ENCODE measurements at regions not wholly inside any gene's neighbourhood (a gene's known extent, or its start where the extent isn't known, plus 50 kb on each side); places are given as distances from the start of the nearest gene placed in this dataset.

- no peak for DNase-seq
Observed at GRCh38 chr20:48564982-48565539, 262.7 kb downstream of the PREX1 start.

DNA sequence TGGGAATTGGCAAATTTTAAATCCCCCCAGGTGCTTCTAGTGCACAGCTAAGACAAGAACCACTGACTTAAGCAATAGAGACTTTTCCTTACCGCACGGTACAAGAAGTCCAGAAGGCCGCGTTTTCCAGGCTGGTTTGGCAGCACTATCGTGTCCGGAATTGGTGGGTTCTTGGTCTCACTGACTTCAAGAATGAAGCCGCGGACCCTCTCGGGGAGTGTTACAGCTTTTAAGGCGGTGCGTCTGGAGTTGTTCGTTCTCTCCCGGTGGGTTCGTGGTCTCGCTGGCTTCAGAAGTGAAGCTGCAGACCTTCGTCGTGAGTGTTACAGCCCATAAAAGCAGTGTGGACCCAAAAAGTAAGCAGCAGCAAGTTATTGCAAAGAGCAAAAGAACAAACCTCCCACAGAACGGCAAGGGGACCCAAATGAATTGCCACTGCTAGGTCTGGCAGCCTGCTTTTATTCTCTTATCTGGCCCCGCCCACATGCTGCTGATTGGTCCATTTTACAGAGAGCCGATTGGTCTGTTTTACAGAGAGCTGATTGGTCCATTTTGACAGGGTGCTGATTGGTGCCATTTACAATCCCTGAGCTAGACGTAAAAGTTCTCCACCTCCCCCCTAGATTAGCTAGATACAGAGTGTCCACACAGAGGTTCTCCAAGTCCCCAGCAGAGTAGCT is 264.5 kb downstream of the PREX1 start:
- DNase-seq (no peak), ATAC-seq (no peak)
- no peaks in the 10 kb centered on the region for H3K27me3 ChIP-seq
- no peaks in the 10 kb centered on the region for H3K9me3 ChIP-seq
- WGBS, 2 donors, result 81 to 85% methylated on average over 21 of the region's 21 CpGs
- no peaks in the 10 kb centered on the region for H3K36me3 ChIP-seq (replicated peaks in 1 of 2; ENCODE audit: insufficient read depth in 1 of 2, low read depth in 2 of 2)
- H3K4me1 ChIP-seq, result no peaks in the 10 kb centered on the region
- no peak overlapping the region for H3K27ac ChIP-seq
- no peak overlapping the region for H3K4me3 ChIP-seq
- intact Hi-C loops (cut with DNase I), result no loop called here
- TF ChIP-seq, protein P1, sequence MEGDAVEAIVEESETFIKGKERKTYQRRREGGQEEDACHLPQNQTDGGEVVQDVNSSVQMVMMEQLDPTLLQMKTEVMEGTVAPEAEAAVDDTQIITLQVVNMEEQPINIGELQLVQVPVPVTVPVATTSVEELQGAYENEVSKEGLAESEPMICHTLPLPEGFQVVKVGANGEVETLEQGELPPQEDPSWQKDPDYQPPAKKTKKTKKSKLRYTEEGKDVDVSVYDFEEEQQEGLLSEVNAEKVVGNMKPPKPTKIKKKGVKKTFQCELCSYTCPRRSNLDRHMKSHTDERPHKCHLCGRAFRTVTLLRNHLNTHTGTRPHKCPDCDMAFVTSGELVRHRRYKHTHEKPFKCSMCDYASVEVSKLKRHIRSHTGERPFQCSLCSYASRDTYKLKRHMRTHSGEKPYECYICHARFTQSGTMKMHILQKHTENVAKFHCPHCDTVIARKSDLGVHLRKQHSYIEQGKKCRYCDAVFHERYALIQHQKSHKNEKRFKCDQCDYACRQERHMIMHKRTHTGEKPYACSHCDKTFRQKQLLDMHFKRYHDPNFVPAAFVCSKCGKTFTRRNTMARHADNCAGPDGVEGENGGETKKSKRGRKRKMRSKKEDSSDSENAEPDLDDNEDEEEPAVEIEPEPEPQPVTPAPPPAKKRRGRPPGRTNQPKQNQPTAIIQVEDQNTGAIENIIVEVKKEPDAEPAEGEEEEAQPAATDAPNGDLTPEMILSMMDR (IDR thresholded peaks at IDR 0.05), result no peak
- no peak for TF ChIP-seq POLR2A (IDR thresholded peaks at IDR 0.05)

More at GRCh38 chr20:48564982-48565539, 262.7 kb downstream of the PREX1 start:
- ATAC-seq, result no peak
- WGBS, 2 donors, result 32 to 45% methylated on average over 8 of the region's 8 CpGs
- Histone ChIP-seq H3K9me3 (no peaks in the 10 kb centered on the region), H3K27me3 (no peaks in the 10 kb centered on the region), H3K4me3 (no peak overlapping the region), H3K4me1 (no peaks in the 10 kb centered on the region), H3K27ac (no peak overlapping the region), H3K36me3 (replicated peaks in 1 of 2; ENCODE audit: insufficient read depth in 1 of 2, low read depth in 2 of 2) (no peaks in the 10 kb centered on the region)
- TF ChIP-seq, protein P1 (IDR thresholded peaks at IDR 0.05), result no peak
- no peak for TF ChIP-seq POLR2A (IDR thresholded peaks at IDR 0.05)
- intact Hi-C loops (cut with DNase I), result no loop called here

GRCh38 chr20:48562586-48563116 is 265.1 kb downstream of the PREX1 start:
- TF ChIP-seq, protein P1 (IDR thresholded peaks at IDR 0.05), result no peak
- no peak for TF ChIP-seq POLR2A (IDR thresholded peaks at IDR 0.05)
- no peaks in the 10 kb centered on the region for H3K9me3 ChIP-seq
- WGBS, 2 donors, result 48 to 51% methylated on average over 5 of the region's 5 CpGs
- no peaks in the 10 kb centered on the region for H3K4me1 ChIP-seq
- H3K36me3 ChIP-seq (replicated peaks in 1 of 2; ENCODE audit: insufficient read depth in 1 of 2, low read depth in 2 of 2), result no peaks in the 10 kb centered on the region
- ATAC-seq, result no peak
- no peak for DNase-seq
- no peak overlapping the region for H3K27ac ChIP-seq
- no peak overlapping the region for H3K4me3 ChIP-seq
- no peaks in the 10 kb centered on the region for H3K27me3 ChIP-seq
- intact Hi-C loops (cut with DNase I), result no loop called here

DNA sequence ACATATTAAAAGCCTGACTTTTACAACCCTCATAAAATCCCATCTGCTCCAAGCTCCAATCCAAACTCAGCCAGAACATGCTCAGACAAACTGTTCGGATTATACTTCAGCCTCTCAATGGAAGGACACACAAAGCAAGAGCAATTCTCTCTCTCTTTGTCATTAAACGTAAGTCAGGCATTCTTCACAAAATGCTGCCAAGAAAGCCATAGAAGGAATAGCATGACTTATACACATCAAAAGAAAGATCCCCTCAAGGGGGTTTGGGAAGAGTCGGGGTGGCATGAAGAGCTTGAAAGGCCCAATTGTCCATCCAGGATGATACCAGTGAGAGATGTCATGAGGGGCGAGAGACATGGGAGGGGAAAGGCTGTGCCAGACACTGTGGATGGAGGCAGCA is 268.9 kb downstream of the PREX1 start:
- no peaks in the 10 kb centered on the region for H3K36me3 ChIP-seq (replicated peaks in 1 of 2; ENCODE audit: insufficient read depth in 1 of 2, low read depth in 2 of 2)
- DNase-seq (no peak), ATAC-seq (no peak)
- intact Hi-C loops (cut with DNase I), result no loop called here
- H3K4me3 ChIP-seq, result no peak overlapping the region
- no peaks in the 10 kb centered on the region for H3K4me1 ChIP-seq
- 72 to 74% methylated on average over 4 of the region's 4 CpGs for WGBS, 2 donors
- no peaks in the 10 kb centered on the region for H3K27me3 ChIP-seq
- TF ChIP-seq, protein P1 (IDR thresholded peaks at IDR 0.05), result no peak
- no peak for TF ChIP-seq POLR2A (IDR thresholded peaks at IDR 0.05)
- H3K27ac ChIP-seq, result no peak overlapping the region
- H3K9me3 ChIP-seq, result no peaks in the 10 kb centered on the region

All from body of pancreas (tissue), 4 donors.